GM12878 (cell line): ENCODE measurements at regions not wholly inside any gene's neighbourhood (a gene's known extent, or its start where the extent isn't known, plus 50 kb on each side); places are given as distances from the start of the nearest gene placed in this dataset.

Experiments used
- ATAC-seq: fragments of 200-7000 bp; cut with Tn5 transposase; 3 replicates; pipeline ENCODE4 v1.9.1; 2020; ENCODE audit warnings: mild to moderate bottlenecking, moderate library complexity
- BruUV-seq: library from RNA; stranded (reverse); fragments of 400-500 nt; replicated peaks from 2 replicates; lab custom pipeline; 2021; lab: Mats Ljungman, UMichigan
- CTCF ChIA-PET: fragments of 300-600 bp; sonication (Branson Sonifier 250); formaldehyde crosslinking; extraction: SDS; loops from one replicate; lab custom pipeline; 2021; ENCODE audit warnings: inconsistent platforms; lab: Yijun Ruan, JAX
- POLR2A ChIA-PET: fragments of 350-600 bp; formaldehyde crosslinking; extraction: SDS; loops from one replicate; lab custom pipeline; 2021; ENCODE audit warnings: inconsistent platforms; lab: Charles Lee
- RAD21 ChIA-PET: fragments of 300-600 bp; sonication (Branson Sonifier 250); formaldehyde crosslinking; loops from one replicate; lab custom pipeline; 2023; ENCODE audit warnings: antibody characterized with exemption; ENCODE audit not compliant: unreplicated experiment; lab: Charles Lee
- SMC1A ChIA-PET: fragments of 300-600 bp; sonication (Branson Sonifier 250); formaldehyde crosslinking; loops from one replicate; lab custom pipeline; 2023; ENCODE audit not compliant: unreplicated experiment, uncharacterized antibody; lab: Charles Lee
- DNase-seq: peaks from one replicate; pipeline ENCODE4 v3.0.0-alpha.2; 2011; ENCODE audit warnings: low read depth, low spot score
- FAIRE-seq: peaks from 3 replicates; lab custom pipeline; 2011; peaks lifted over from hg19 to GRCh38; lab: Jason Lieb, UNC
- H2AFZ ChIP-seq: 2 replicates; pipeline ENCODE4 v1.6.0; 2011; ENCODE audit warnings: low read depth, low read length, control low read depth; ENCODE audit not compliant: control insufficient read depth
- H3K27ac ChIP-seq: 2 replicates; pipeline ENCODE4 v1.5.1; 2011; ENCODE audit warnings: control low read depth; ENCODE audit not compliant: control insufficient read depth, insufficient read depth
- H3K27me3 ChIP-seq, 2 experiments: replicated peaks in 1 of 2; 2 replicates each; pipeline versions ENCODE4 v1.6.0 to v1.6.1; 2011; ENCODE audit warnings: low read length in 1 of 2; ENCODE audit not compliant: control insufficient read depth in 2 of 2, insufficient read depth in 2 of 2
- H3K36me3 ChIP-seq, 2 experiments: 2 replicates each; pipeline ENCODE4 v1.5.1; 2011; ENCODE audit warnings: low read length in 1 of 2; ENCODE audit not compliant: control insufficient read depth in 2 of 2, insufficient read depth in 2 of 2
- H3K4me1 ChIP-seq: 2 replicates; pipeline ENCODE4 v1.6.1; 2011; ENCODE audit warnings: mild to moderate bottlenecking, low read length, moderate library complexity, mixed read lengths; ENCODE audit not compliant: control insufficient read depth, insufficient read depth
- H3K4me2 ChIP-seq: 2 replicates; pipeline ENCODE4 v1.6.0; 2011; ENCODE audit warnings: control low read depth; ENCODE audit not compliant: control insufficient read depth, insufficient read depth
- H3K4me3 ChIP-seq: fragments of 200-600 bp; sonication (generic); 2 replicates; pipeline ENCODE4 v1.5.1; 2016
- H3K79me2 ChIP-seq: 2 replicates; pipeline ENCODE4 v1.6.0; 2011; ENCODE audit warnings: low read length; ENCODE audit not compliant: control insufficient read depth, insufficient read depth
- H3K9ac ChIP-seq: 2 replicates; pipeline ENCODE4 v1.8.0; 2011; ENCODE audit warnings: low read length, control low read depth, mixed read lengths; ENCODE audit not compliant: control insufficient read depth, insufficient read depth
- H3K9me3 ChIP-seq: replicated peaks from 3 replicates; pipeline ENCODE4 v1.5.1; 2011; ENCODE audit warnings: mild to moderate bottlenecking, low read length; ENCODE audit not compliant: control insufficient read depth, insufficient read depth
- H4K20me1 ChIP-seq: 2 replicates; pipeline ENCODE4 v1.6.0; 2011; ENCODE audit not compliant: control insufficient read depth, insufficient read depth
- ATF2 ChIP-seq: IDR thresholded peaks from 2 replicates; pipeline ENCODE4 v1.6.1; 2012; ENCODE audit warnings: low read length, inconsistent platforms
- CHD4 ChIP-seq: fragments of 200-600 bp; sonication (generic); IDR thresholded peaks from 2 replicates; pipeline ENCODE4 v1.6.1; 2016; ENCODE audit warnings: mild to moderate bottlenecking
- E2F8 ChIP-seq: fragments of 450-650 bp; IDR thresholded peaks from 2 replicates; pipeline ENCODE4 v1.6.1; 2018; ENCODE audit warnings: mild to moderate bottlenecking, low read depth, moderate library complexity; ENCODE audit not compliant: partially characterized antibody
- HDAC6 ChIP-seq: fragments of 200-600 bp; sonication (generic); IDR thresholded peaks from one replicate; pipeline ENCODE4 v1.8.0; 2017; ENCODE audit warnings: antibody characterized with exemption; ENCODE audit not compliant: unreplicated experiment
- JUNB ChIP-seq: IDR thresholded peaks from 2 replicates; pipeline ENCODE4 v1.6.1; 2016; ENCODE audit warnings: antibody characterized with exemption, mild to moderate bottlenecking
- NR2C2 ChIP-seq: IDR thresholded peaks from 2 replicates; pipeline ENCODE4 v1.6.1; 2011; ENCODE audit warnings: borderline replicate concordance, low read depth; ENCODE audit not compliant: control insufficient read depth, insufficient read length
- PAX5 ChIP-seq: IDR thresholded peaks from 2 replicates; pipeline ENCODE4 v1.6.1; 2011; ENCODE audit warnings: low read depth, low read length, borderline replicate concordance
- POLR2AphosphoS2 ChIP-seq: IDR thresholded peaks from 2 replicates; pipeline ENCODE4 v1.6.1; 2011; ENCODE audit warnings: low read depth, mild to moderate bottlenecking, low read length, improper control_type of control experiment, moderate library complexity
- PRDM15 ChIP-seq: fragments of 450-650 bp; formaldehyde crosslinking; IDR thresholded peaks from 2 replicates; pipeline ENCODE4 v1.4.0; 2020; ENCODE audit warnings: mild to moderate bottlenecking, moderate library complexity
- TAF1 ChIP-seq: IDR thresholded peaks from 2 replicates; pipeline ENCODE4 v1.6.1; 2011; ENCODE audit warnings: mild to moderate bottlenecking, low read depth, low read length, borderline replicate concordance
- ZBTB11 ChIP-seq: fragments of 450-650 bp; formaldehyde crosslinking; IDR thresholded peaks from 2 replicates; pipeline ENCODE4 v1.5.0; 2022; ENCODE audit warnings: mild to moderate bottlenecking, missing genetic modification characterization
- ZNF207 ChIP-seq: fragments of 450-650 bp; IDR thresholded peaks from 2 replicates; pipeline ENCODE4 v1.6.1; 2014; ENCODE audit warnings: antibody characterized with exemption, mild to moderate bottlenecking, borderline replicate concordance
- ZNF274 ChIP-seq: IDR thresholded peaks from one replicate; pipeline ENCODE4 v1.8.0; 2011; ENCODE audit not compliant: insufficient read length, insufficient read depth
- WGBS: methylation state at CpG from one replicate; pipeline ENCODE4 v1.1.6; 2016; ENCODE audit warnings: low lambda C conversion rate; ENCODE audit not compliant: insufficient replicate concordance, insufficient coverage; ENCODE audit errors: missing lambda C conversion rate; 5-methylcytosine and 5-hydroxymethylcytosine counted together
- in situ Hi-C: fragments of 300-500 bp; cut with MboI; formaldehyde crosslinking; loops from 9 replicates; pipeline ENCODE4 v1.14.3; 2018; ENCODE audit warnings: mixed read lengths
- intact Hi-C: fragments of 100-400 bp; cut with micrococcal nuclease; formaldehyde crosslinking; loops from one replicate; pipeline ENCODE4 v1.14.2; 2022; ENCODE audit not compliant: unreplicated experiment

GRCh38 chr2:172282944-172283343 lies 144.4 kb upstream of the ITGA6 start (continued):
- TF ChIP-seq E2F8: no peak
- TF ChIP-seq HDAC6: no peak
- no peak for TF ChIP-seq POLR2AphosphoS2
- TF ChIP-seq PRDM15 (CRISPR knock-in tag): no peak
- no peak for TF ChIP-seq JUNB
- TF ChIP-seq TAF1: no peak

GRCh38 chr2:172283476-172283875 lies 143.9 kb upstream of the ITGA6 start:
- in situ Hi-C loops (no loop called here), intact Hi-C loops (no loop called here)
- Histone ChIP-seq H3K4me3 (no peak overlapping the region), H2AFZ (no peak overlapping the region), H3K27me3 (no peaks in the 10 kb centered on the region), H3K9ac (no peak overlapping the region), H3K4me1 (no peaks in the 10 kb centered on the region), H3K36me3 (no peaks in the 10 kb centered on the region), H3K4me2 (no peak overlapping the region), H4K20me1 (no peaks in the 10 kb centered on the region), H3K9me3 (no peaks in the 10 kb centered on the region), H3K27ac (no peak overlapping the region), H3K79me2 (no peaks in the 10 kb centered on the region)
- SMC1A ChIA-PET: no interaction called here
- DNase-seq (no peak), FAIRE-seq (no peak), ATAC-seq (no peak)
- RAD21 ChIA-PET: no interaction called here
- CTCF ChIA-PET: no interaction called here
- BruUV-seq: no TSS peak
- POLR2A ChIA-PET: no interaction called here
- WGBS: 4% methylated on average over 5 of the region's 5 CpGs
- TF ChIP-seq PAX5: no peak
- no peak for TF ChIP-seq ATF2
- TF ChIP-seq ZNF207: no peak
- no peak for TF ChIP-seq NR2C2
- TF ChIP-seq ZBTB11: no peak
- TF ChIP-seq ZNF274: no peak
- TF ChIP-seq CHD4: no peak
